GM23248 (cell line): ENCODE measurements at regions not wholly inside any gene's neighbourhood (a gene's known extent, or its start where the extent isn't known, plus 50 kb on each side); places are given as distances from the start of the nearest gene placed in this dataset.

Experiments
- DNase-seq: peaks from one replicate; pipeline ENCODE4 v3.0.0-alpha.2; 2015
- H2AFZ ChIP-seq: fragments of 200-600 bp; sonication (generic); 2 replicates; pipeline ENCODE4 v1.6.1; 2016; ENCODE audit warnings: antibody characterized with exemption
- H3F3A ChIP-seq: fragments of 200-600 bp; sonication (generic); 2 replicates; pipeline ENCODE4 v1.6.1; 2016; ENCODE audit warnings: mild to moderate bottlenecking, antibody characterized with exemption, mixed run types; ENCODE audit not compliant: insufficient read depth
- H3K27ac ChIP-seq: fragments of 200-600 bp; sonication (generic); 2 replicates; pipeline ENCODE4 v1.5.1; 2016; ENCODE audit warnings: mild to moderate bottlenecking
- H3K27me3 ChIP-seq: fragments of 200-600 bp; sonication (generic); replicated peaks from 2 replicates; pipeline ENCODE4 v1.6.1; 2016; ENCODE audit warnings: mild to moderate bottlenecking; ENCODE audit not compliant: insufficient read depth
- H3K36me3 ChIP-seq: fragments of 200-600 bp; sonication (generic); 2 replicates; pipeline ENCODE4 v1.6.1; 2016; ENCODE audit warnings: low read depth, mild to moderate bottlenecking
- H3K4me1 ChIP-seq: fragments of 200-600 bp; sonication (generic); 2 replicates; pipeline ENCODE4 v1.6.1; 2016; ENCODE audit warnings: mild to moderate bottlenecking; ENCODE audit not compliant: insufficient read depth
- H3K4me2 ChIP-seq: fragments of 200-600 bp; sonication (generic); one replicate; pipeline ENCODE4 v1.6.1; 2016; ENCODE audit warnings: mild to moderate bottlenecking; ENCODE audit not compliant: unreplicated experiment
- H3K4me3 ChIP-seq: fragments of 200-600 bp; sonication (generic); 2 replicates; pipeline ENCODE4 v1.5.1; 2016; ENCODE audit warnings: mild to moderate bottlenecking
- H3K79me2 ChIP-seq: fragments of 200-600 bp; sonication (generic); 2 replicates; pipeline ENCODE4 v1.6.1; 2016; ENCODE audit warnings: mild to moderate bottlenecking; ENCODE audit not compliant: insufficient read depth
- H3K9ac ChIP-seq: fragments of 200-600 bp; sonication (generic); 2 replicates; pipeline ENCODE4 v1.6.1; 2016; ENCODE audit warnings: mild to moderate bottlenecking
- H3K9me2 ChIP-seq: fragments of 200-600 bp; sonication (generic); 2 replicates; pipeline ENCODE4 v1.6.1; 2016; ENCODE audit warnings: mixed run types, mild to moderate bottlenecking, moderate library complexity; ENCODE audit not compliant: insufficient read depth
- H3K9me3 ChIP-seq: fragments of 200-600 bp; sonication (generic); one replicate; pipeline ENCODE4 v1.6.1; 2017; ENCODE audit warnings: low read depth
- H4K20me1 ChIP-seq: fragments of 200-600 bp; sonication (generic); 2 replicates; pipeline ENCODE4 v1.6.0; 2016; ENCODE audit not compliant: insufficient read depth
- EZH2 ChIP-seq: fragments of 200-600 bp; sonication (generic); IDR thresholded peaks from 2 replicates; pipeline ENCODE4 v1.6.1; 2018; ENCODE audit warnings: antibody characterized with exemption, mild to moderate bottlenecking; ENCODE audit not compliant: insufficient read depth, poor library complexity, severe bottlenecking
- EZH2phosphoT487 ChIP-seq: fragments of 200-600 bp; sonication (generic); IDR thresholded peaks from 2 replicates; pipeline ENCODE4 v1.6.1; 2018; ENCODE audit warnings: antibody characterized with exemption, moderate library complexity, mild to moderate bottlenecking, low read depth; ENCODE audit not compliant: insufficient read depth
- WGBS, 2 experiments: methylation state at CpG; one replicate each; pipeline ENCODE4 v1.1.6; 2015 to 2017; ENCODE audit warnings: low lambda C conversion rate in 2 of 2, low coverage in 1 of 2; ENCODE audit errors: missing lambda C conversion rate in 2 of 2; 5-methylcytosine and 5-hydroxymethylcytosine counted together
- in situ Hi-C: fragments of 300-500 bp; cut with MboI; formaldehyde crosslinking; loops from 2 replicates; pipeline ENCODE4 v1.15.0; 2020

DNA sequence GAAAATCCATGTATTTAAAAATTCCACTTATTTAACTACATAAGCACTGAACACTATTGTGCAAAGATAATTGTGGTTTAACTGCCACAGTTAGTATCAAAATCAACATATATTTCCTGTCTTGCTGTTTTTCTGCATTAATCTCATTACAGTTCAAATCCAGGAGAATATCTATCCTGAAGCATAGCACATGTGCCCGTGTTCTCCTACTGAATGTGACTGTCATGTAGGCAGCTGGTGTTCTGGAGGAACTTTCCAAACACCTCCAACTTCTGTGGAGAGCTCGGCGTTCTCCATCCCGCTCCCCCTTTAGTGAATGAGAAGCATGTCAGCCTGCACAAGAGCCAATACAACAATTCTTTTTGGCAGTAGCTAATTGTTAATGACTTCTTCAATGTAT, 76.4 kb upstream of the IKZF1 start:
- no peaks in the 10 kb centered on the region for H3K9me2 ChIP-seq
- H3K36me3 ChIP-seq: no peaks in the 10 kb centered on the region
- H3K9me3 ChIP-seq: peaks cover 3% of the 10 kb centered on the region
- no peaks in the 10 kb centered on the region for H3K27me3 ChIP-seq
- H3K4me1 ChIP-seq: no peaks in the 10 kb centered on the region
- TF ChIP-seq EZH2: no peak
- TF ChIP-seq EZH2phosphoT487: no peak
- H3K4me2 ChIP-seq: no peak overlapping the region
- no peaks in the 10 kb centered on the region for H3F3A ChIP-seq
- no peak overlapping the region for H3K27ac ChIP-seq
- H3K9ac ChIP-seq: no peak overlapping the region
- DNase-seq: no peak
- no peaks in the 10 kb centered on the region for H3K79me2 ChIP-seq
- WGBS, 2 experiments: 5 to 11% methylated on average over 4 of the region's 4 CpGs
- H3K4me3 ChIP-seq: no peak overlapping the region
- no peak overlapping the region for H2AFZ ChIP-seq
- in situ Hi-C loops: no loop called here
- no peaks in the 10 kb centered on the region for H4K20me1 ChIP-seq

DNA sequence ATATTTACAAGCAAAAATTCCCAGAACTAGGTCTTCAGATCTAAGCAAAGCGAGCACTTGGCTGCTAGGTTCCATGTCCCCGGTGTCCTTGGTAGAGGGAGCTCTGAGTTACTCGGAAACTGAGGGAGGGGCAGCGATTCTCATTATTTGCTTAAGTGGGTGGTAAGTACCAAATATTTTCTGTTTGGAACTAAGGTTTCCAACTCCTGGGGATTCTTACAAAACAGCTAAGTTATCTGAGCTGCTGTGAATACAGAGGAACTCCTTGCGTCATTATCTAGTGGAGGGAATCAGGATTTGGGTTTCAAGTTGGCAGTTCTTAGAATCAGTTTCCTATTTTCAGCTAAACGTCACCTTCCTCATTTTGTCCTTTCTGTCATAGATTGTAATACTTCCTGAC, 76.8 kb upstream of the IKZF1 start:
- Histone ChIP-seq H3K9me3 (peaks cover 3% of the 10 kb centered on the region), H3K9me2 (no peaks in the 10 kb centered on the region), H3K4me2 (no peak overlapping the region), H3K27me3 (no peaks in the 10 kb centered on the region), H3K27ac (no peak overlapping the region), H3K4me3 (no peak overlapping the region), H3K36me3 (no peaks in the 10 kb centered on the region), H3K4me1 (no peaks in the 10 kb centered on the region), H3K79me2 (no peaks in the 10 kb centered on the region), H4K20me1 (no peaks in the 10 kb centered on the region), H2AFZ (no peak overlapping the region), H3F3A (no peaks in the 10 kb centered on the region), H3K9ac (no peak overlapping the region)
- DNase-seq: no peak
- TF ChIP-seq EZH2phosphoT487: no peak
- TF ChIP-seq EZH2: no peak
- in situ Hi-C loops: no loop called here
- WGBS, 2 experiments: 12% methylated on average over 6 of the region's 6 CpGs

DNA sequence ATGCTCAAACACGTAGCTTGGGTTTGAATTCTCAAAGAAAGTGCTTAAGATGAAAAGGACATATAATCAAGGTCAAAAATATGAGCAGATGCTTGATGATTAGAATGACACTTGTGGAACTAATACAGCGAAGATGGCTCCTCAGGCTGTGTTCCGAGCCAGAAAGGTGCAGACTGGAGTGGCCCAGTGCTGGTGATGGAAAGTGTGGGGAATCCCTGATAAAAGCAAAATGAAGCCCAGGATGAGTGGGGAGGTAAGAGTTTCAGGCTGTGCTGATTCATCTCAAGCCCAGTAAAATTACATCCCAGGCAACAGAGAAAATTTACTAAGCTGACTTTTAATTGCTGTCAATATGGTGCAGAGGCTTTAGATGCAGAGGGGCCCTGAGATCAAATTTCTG, 77.8 kb upstream of the IKZF1 start:
- in situ Hi-C loops: no loop called here
- Histone ChIP-seq H3K4me1 (no peaks in the 10 kb centered on the region), H3F3A (no peaks in the 10 kb centered on the region), H3K9me3 (peaks cover 3% of the 10 kb centered on the region), H3K4me2 (no peak overlapping the region), H3K9ac (no peak overlapping the region), H3K27me3 (no peaks in the 10 kb centered on the region), H3K9me2 (no peaks in the 10 kb centered on the region), H2AFZ (no peak overlapping the region), H3K79me2 (no peaks in the 10 kb centered on the region), H3K4me3 (no peak overlapping the region), H4K20me1 (no peaks in the 10 kb centered on the region), H3K36me3 (no peaks in the 10 kb centered on the region), H3K27ac (no peak overlapping the region)
- 13 to 15% methylated on average over 3 of the region's 3 CpGs for WGBS, 2 experiments
- TF ChIP-seq EZH2phosphoT487 (no peak), EZH2 (no peak)
- no peak for DNase-seq

DNA sequence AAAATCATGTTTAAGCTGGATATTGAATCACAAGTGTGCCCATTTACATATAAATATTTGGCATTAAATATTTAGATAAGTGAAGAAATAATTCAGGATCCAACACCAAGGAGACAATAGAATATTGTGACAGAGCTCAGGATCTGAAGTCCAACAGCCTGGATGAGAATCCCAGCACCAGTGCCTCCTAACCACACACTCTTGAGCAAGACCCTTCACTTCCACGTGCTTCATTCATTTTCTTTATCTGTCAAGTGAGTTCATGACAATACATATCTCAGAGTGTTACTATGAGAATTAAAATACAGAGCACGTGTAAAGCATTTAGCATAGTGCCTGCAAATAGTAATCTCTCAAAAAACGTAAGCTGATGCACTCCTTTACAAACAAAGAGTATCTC, 78.4 kb upstream of the IKZF1 start:
- Histone ChIP-seq H3K4me2 (no peak overlapping the region), H3K79me2 (no peaks in the 10 kb centered on the region), H3K4me3 (no peak overlapping the region), H3K9me2 (no peaks in the 10 kb centered on the region), H3K27me3 (no peaks in the 10 kb centered on the region), H2AFZ (no peak overlapping the region), H3K9ac (no peak overlapping the region), H3K9me3 (peaks cover 3% of the 10 kb centered on the region), H3K4me1 (no peaks in the 10 kb centered on the region), H4K20me1 (no peaks in the 10 kb centered on the region), H3K36me3 (no peaks in the 10 kb centered on the region), H3F3A (no peaks in the 10 kb centered on the region), H3K27ac (no peak overlapping the region)
- 4 to 8% methylated on average over 3 of the region's 3 CpGs for WGBS, 2 experiments
- in situ Hi-C loops: no loop called here
- no peak for DNase-seq
- no peak for TF ChIP-seq EZH2
- no peak for TF ChIP-seq EZH2phosphoT487

DNA sequence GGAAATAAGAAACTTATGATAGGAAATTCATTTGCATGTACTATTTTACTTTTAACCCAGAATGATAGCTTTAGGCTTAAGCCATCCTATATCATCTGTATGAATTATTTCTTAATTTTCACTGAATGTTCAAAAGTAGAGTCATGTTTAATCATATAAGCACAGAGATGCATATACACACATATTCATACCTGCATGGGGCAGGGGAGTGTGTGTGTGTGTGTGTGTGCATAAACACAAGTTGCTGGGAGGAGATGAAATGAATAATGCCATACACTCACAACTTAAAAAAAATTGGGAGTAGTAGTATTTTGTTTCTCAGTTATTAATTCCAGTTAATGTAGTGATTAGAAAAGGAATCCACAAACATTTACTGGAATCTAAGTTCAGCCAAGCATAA, 83.1 kb upstream of the IKZF1 start:
- Histone ChIP-seq H3K9ac (no peak overlapping the region), H4K20me1 (no peaks in the 10 kb centered on the region), H3K27me3 (no peaks in the 10 kb centered on the region), H3F3A (no peaks in the 10 kb centered on the region), H3K4me1 (no peaks in the 10 kb centered on the region), H3K9me2 (no peaks in the 10 kb centered on the region), H3K36me3 (no peaks in the 10 kb centered on the region), H3K4me3 (no peak overlapping the region), H3K79me2 (no peaks in the 10 kb centered on the region), H2AFZ (no peak overlapping the region), H3K4me2 (no peak overlapping the region), H3K9me3 (peaks cover 3% of the 10 kb centered on the region), H3K27ac (no peak overlapping the region)
- TF ChIP-seq EZH2 (no peak), EZH2phosphoT487 (no peak)
- no peak for DNase-seq
- in situ Hi-C loops: no loop called here
